HTR-8/SVneo (cell line): ENCODE measurements at regions not wholly inside any gene's neighbourhood (a gene's known extent, or its start where the extent isn't known, plus 50 kb on each side); places are given as distances from the start of the nearest gene placed in this dataset.
"Not testable (repeated sequence)": the region's sequence is repeated elsewhere in the genome, so short reads cannot be mapped to it uniquely, and the experiment has no call there.

Experiments used
- DNase-seq: peaks from one replicate; pipeline ENCODE4 v3.0.0; 2011; ENCODE audit warnings: low spot score, mixed read lengths; ENCODE audit not compliant: insufficient read length
- FAIRE-seq: peaks from 2 replicates; lab custom pipeline; 2011; peaks lifted over from hg19 to GRCh38; lab: Jason Lieb, UNC

DNA sequence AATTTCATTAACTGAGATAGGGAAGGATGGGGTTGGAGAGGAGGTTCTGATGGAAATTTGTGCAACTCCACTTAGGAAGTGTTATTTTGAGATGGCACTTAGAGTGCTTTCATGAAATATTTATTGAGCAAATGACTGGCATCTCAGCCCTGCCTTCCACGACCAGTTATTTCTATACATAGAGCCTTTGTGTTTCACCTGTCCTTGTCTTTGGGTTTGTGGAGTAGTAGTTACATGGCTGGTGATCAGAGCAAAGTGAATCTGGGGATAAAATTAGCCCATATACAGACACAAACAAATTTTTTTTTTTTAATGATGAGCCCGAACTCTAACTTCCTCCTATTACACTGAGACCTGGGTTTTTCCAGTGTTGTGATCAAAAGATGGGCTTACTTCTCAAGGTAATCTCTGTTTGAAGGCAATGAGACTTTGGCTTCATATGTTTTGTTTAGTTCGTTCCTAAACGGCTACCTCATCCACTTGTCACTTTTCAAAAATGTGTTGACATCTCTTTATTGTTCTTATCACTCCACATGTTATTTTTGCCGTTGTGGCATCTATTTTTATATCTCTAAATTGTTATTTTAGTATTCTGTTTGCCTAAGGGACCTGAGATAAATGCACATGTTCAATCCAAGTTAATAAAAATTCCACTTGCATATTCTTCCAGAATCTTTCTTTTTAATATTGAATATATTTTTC lies 120.2 kb upstream of the FOLH1 start:
- DNase-seq, FAIRE-seq: not testable (repeated sequence)

DNA sequence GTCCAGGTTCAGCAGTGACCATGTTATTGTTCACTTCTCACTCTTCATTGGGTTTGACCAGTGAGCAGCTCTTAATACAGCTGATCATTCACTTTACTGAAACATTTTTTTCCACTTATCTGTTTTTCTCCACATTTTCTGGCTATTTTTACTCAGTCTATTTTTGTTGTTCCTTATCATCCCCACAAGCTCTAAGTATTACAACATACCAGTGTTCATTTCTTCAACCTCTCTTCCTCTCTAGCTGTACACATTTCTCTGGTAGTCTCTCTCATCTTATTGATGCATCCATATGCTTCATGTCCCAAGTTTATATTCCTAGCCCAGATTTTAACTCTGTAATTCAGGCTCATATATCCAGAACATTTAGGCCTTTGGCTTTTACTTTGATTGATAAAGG lies 119.4 kb upstream of the FOLH1 start:
- not testable (repeated sequence) for FAIRE-seq, DNase-seq

DNA sequence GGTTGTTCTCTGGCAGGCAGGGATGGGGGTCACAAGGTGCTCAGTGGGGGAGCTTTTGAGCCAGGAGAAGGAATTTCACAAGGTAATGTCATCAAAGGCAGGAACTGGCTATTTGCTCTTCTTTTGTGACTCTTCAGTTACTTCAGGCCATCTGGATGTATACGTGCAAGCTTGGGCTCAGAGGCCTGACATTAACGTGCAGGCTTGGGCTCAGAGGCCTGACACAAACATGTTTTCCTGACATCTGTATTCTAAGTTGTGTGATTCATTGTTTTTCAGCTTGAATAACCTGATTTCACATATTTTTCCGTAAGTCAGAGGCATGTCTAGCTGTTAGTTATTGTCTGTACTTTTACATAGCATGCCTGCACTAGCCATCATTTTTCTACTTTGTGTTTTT lies 118.2 kb upstream of the FOLH1 start:
- DNase-seq, FAIRE-seq: not testable (repeated sequence)

DNA sequence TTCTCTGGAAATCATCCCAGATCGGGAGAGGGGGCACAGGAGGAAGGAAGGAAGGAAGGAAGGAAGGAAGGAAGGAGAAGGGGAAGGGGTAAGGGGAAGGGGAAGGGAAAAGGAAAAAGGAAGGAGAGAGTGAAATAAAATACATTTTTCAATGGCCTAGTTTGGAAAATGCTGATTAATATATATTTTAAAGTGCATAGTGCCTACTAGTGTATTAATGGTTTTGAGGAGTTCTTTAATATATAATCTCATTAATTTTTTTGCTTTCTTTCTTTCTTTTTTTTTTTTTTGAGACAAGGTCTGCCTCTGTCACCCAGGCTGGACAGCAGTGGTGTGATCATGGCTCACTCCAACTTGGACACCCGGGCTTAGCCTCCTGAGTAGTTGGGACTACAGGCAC lies 107.8 kb upstream of the FOLH1 start:
- DNase-seq (no peak), FAIRE-seq (no peak)

DNA sequence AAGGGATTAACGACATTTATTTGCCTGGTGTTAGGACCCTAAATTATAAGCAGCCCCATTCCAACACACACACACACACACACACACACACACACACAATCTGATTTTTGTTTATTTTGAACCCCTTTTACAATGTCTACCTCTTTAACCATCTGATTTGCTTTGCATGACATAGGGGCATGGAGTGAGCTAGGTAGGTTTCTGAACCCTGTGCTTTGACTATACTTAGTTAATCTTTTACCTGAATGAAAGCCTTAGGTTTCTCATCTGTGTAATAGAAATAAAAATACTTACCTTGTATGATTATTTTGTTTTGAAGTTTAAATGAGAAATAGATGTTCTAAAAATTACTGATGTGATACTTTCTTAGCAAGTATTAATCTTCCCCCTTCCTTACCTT lies 94.7 kb upstream of the FOLH1 start:
- no peak for FAIRE-seq

DNA sequence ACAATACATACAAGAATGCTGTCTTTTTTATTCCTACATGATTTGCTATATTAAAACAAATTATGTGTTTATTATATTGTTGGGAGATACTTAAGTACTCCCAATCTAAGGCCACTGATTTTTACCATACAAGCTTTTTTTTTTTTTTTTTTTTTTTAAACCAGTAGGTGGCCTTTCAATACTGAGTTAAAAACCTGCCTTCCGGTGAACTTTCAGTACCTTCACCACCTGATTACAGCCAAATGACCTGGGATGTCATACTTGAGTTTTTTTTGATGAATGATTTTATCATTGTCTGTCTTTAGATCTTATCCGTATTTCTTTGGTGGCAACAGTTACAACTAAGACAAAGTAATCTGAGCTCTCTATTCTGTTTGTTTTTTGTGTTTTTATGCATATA lies 94.0 kb upstream of the FOLH1 start:
- FAIRE-seq, result no peak

More for the DNA sequence above, 94.7 kb upstream of the FOLH1 start:
- DNase-seq, result no peak

DNA sequence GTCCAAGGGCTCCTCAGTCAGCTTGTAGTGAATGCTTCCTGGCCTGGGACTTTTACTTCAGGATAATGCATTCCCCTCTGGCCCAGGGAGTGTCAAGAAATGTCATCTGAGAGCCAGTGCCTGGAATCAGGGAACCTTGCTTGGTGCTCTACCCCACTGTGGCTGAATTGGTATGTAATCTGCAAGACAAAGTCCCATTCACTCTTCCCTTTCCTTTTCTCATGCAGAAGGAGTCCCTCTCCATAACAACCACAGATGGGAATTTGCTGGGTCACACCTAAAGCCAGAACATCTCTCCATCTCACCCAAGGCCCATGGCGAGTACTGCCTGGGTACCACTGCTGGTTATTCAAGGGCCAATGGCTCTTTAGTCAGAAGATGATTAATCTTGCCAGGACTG lies 89.6 kb upstream of the FOLH1 start:
- not testable (repeated sequence) for FAIRE-seq, DNase-seq

More for the DNA sequence above, 94.0 kb upstream of the FOLH1 start:
- DNase-seq, result no peak

DNA sequence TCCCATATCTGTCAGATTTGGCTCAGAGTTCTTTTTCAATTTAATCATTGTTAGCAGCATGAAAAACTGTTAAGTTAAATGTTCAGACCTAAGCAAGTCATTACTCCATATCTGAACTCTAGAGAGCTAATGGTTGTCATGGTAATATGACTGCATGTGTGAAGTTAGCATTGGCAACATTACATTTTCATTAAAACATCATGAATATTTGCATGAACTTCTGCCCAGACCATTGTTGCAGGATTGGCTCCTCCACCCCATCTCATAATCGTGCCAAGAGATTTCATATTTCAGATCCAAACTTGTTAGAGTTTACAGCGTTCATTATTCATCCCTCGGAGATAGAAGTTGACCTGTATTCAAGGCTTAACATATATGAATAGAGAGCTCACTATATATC lies 75.5 kb upstream of the FOLH1 start:
- peak; percentile 89 for FAIRE-seq
- not testable (repeated sequence) for DNase-seq

DNA sequence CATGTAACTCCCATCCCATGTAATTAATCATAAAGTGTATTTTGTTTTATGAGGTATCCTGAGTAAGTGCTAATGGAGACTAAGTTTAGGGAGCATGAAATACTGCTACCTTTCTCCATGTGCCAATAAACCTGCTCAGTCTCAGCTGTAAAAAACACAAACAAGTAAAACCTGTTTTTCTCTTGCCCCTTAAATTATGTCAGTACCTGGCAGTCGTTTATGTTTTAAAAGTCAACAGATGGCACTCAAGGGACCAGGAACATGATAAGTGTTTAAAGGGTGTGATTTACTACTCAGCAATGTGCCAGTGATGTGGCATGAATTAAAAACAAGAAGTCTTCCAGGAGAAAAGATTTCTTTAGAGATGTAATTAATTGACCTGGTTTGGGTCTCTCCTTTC lies 74.9 kb upstream of the FOLH1 start:
- DNase-seq, FAIRE-seq: not testable (repeated sequence)

DNA sequence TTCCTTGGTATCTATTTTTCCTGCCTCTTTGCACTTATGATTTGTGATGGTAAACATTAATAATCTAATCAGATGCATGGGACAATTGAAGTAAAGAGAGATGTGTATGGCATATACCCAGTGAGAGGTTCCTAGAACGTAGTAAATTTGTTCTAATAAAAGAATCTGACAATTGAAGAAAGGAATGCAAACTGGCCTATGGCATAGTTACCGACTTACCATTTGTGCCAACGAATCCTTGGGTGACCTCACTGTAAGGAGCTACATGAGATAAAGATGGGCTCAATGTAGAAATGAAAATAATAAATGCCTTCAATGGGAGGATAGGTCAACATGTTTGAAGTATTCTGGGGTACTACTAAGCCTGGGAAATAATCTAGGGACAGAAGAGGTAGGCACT lies 73.7 kb upstream of the FOLH1 start:
- FAIRE-seq, DNase-seq: not testable (repeated sequence)

DNA sequence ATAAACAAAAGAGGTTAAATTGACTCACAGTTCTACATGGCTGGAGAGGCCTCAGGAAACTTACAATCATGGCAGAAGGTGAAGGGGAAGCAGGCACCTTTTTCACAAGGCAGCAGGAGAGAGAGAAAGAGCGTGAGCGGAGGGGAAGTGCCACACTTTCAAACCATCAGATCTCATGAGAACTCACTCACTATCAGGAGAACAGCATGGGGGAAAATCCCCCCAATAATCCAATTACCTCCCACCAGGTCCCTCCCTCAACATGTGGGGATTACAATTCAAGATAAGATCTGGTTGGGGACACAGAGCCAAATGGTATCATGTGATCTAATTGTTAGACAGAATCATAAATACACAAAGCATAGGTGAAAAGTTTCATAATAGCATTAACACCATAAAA lies 69.5 kb upstream of the FOLH1 start:
- not testable (repeated sequence) for FAIRE-seq, DNase-seq
